GM21423 (cell line): ENCODE measurements at regions not wholly inside any gene's neighbourhood (a gene's known extent, or its start where the extent isn't known, plus 50 kb on each side); places are given as distances from the start of the nearest gene placed in this dataset.

ENCODE experiments used
- ATAC-seq: cut with Tn5 transposase; IDR thresholded peaks from one replicate; pipeline ENCODE4 v1.9.1; 2021; ENCODE audit warnings: mild to moderate bottlenecking, moderate library complexity; ENCODE audit not compliant: unreplicated experiment

GRCh38 chr5:107325866-107326265 is 344.9 kb downstream of the EFNA5 start:
- ATAC-seq: no peak

GRCh38 chr5:107324809-107325208 is 345.9 kb downstream of the EFNA5 start:
- ATAC-seq: no peak

GRCh38 chr5:107324071-107324470 is 346.7 kb downstream of the EFNA5 start:
- no peak for ATAC-seq

GRCh38 chr5:107323536-107323935 is 347.2 kb downstream of the EFNA5 start:
- no peak for ATAC-seq

GRCh38 chr5:107322936-107323335 is 347.8 kb downstream of the EFNA5 start:
- no peak for ATAC-seq

GRCh38 chr5:107321906-107322305 is 348.8 kb downstream of the EFNA5 start:
- ATAC-seq: no peak

GRCh38 chr5:107320846-107321245 is 349.9 kb downstream of the EFNA5 start:
- no peak for ATAC-seq

GRCh38 chr5:107320376-107320775 is 350.4 kb downstream of the EFNA5 start:
- no peak for ATAC-seq

- no peak for ATAC-seq
These were observed 350.8 kb downstream of the EFNA5 start for GRCh38 chr5:107319901-107320300.

- ATAC-seq: no peak
These were observed 356.4 kb downstream of the EFNA5 start for GRCh38 chr5:107314330-107314729.

- no peak for ATAC-seq
These were observed 356.8 kb downstream of the EFNA5 start for GRCh38 chr5:107313921-107314320.

GRCh38 chr5:107313098-107313497 is 357.6 kb downstream of the EFNA5 start:
- ATAC-seq: no peak

- no peak for ATAC-seq
These were observed 360.6 kb downstream of the EFNA5 start for GRCh38 chr5:107310181-107310580.

- no peak for ATAC-seq
These were observed 364.1 kb downstream of the EFNA5 start for GRCh38 chr5:107306594-107306993.

GRCh38 chr5:107306002-107306401 is 364.7 kb downstream of the EFNA5 start:
- no peak for ATAC-seq

- ATAC-seq: no peak
These were observed 366.1 kb downstream of the EFNA5 start for GRCh38 chr5:107304684-107305083.

GRCh38 chr5:107303171-107303968 is 367.4 kb downstream of the EFNA5 start:
- ATAC-seq: no peak

- no peak for ATAC-seq
These were observed 368.3 kb downstream of the EFNA5 start for GRCh38 chr5:107302441-107302840.

- no peak for ATAC-seq
These were observed 368.7 kb downstream of the EFNA5 start for GRCh38 chr5:107301999-107302398.

- ATAC-seq: no peak
These were observed 369.9 kb downstream of the EFNA5 start for GRCh38 chr5:107300721-107301327.

- peak; percentile 48 for ATAC-seq
These were observed 374.2 kb downstream of the EFNA5 start for GRCh38 chr5:107296572-107296971.

- no peak for ATAC-seq
These were observed 374.8 kb downstream of the EFNA5 start for GRCh38 chr5:107295914-107296313.

- ATAC-seq: no peak
These were observed 376.1 kb downstream of the EFNA5 start for GRCh38 chr5:107294669-107295068.
